H1 (cell line): ENCODE measurements at regions not wholly inside any gene's neighbourhood (a gene's known extent, or its start where the extent isn't known, plus 50 kb on each side); places are given as distances from the start of the nearest gene placed in this dataset.

Source experiments
- CBX8 ChIP-seq: fragments of 300-800, 300-1000 bp; sonication (generic); IDR thresholded peaks from 2 replicates; pipeline ENCODE4 v1.7.1; 2016; ENCODE audit warnings: low read depth, low read length, borderline replicate concordance
- POLR2A ChIP-seq, 2 experiments: IDR thresholded peaks; 1 replicate in 1 of 2; 2 replicates in 1 of 2; pipeline ENCODE4 v1.6.1; 2011; ENCODE audit warnings: low read depth in 2 of 2, low read length in 2 of 2, mild to moderate bottlenecking in 2 of 2; ENCODE audit errors: control extremely low read depth in 1 of 2
- SP1 ChIP-seq: IDR thresholded peaks from 2 replicates; pipeline ENCODE4 v1.6.1; 2011; ENCODE audit warnings: low read depth, low read length
- TAF1 ChIP-seq: IDR thresholded peaks from 2 replicates; pipeline ENCODE4 v1.6.1; 2011; ENCODE audit warnings: mild to moderate bottlenecking, low read depth, low read length

DNA sequence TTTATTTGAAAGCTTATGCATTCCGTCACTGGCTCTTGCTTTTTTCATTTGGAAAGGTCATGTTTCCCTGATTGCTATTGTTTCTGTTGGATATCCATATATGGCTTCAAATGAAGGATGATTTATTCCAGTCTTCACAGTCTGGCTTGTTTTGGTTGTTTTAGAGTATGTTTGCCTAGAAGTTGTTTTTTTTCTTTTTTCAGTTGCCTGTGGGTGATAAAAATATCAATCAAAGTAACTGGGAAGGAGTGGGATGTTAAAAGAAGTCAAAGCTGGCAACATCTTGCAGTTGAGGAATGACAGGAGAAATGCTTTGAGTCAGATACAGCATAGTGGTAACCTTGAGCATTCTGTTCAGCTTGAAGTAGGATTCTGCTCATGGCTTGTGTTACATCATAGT, 610.5 kb downstream of the PLOD2 start:
- TF ChIP-seq POLR2A (IDR thresholded peaks at IDR 0.05; ENCODE audit: control extremely low read depth in 1 of 2, low read depth in 2 of 2, low read length in 2 of 2) (no peak), SP1 (no peak), CBX8 (no peak), TAF1 (no peak)
